COR-L47 (cell line): ENCODE measurements at regions not wholly inside any gene's neighbourhood (a gene's known extent, or its start where the extent isn't known, plus 50 kb on each side); places are given as distances from the start of the nearest gene placed in this dataset.
A peak's percentile ranks its signal among the peaks of the same experiment; 100 is the strongest.
"Not testable (repeated sequence)": the region's sequence is repeated elsewhere in the genome, so short reads cannot be mapped to it uniquely, and the experiment has no call there.

Source experiments
- DNase-seq: peaks from one replicate; lab custom pipeline; 2025; lab: John Stamatoyannopoulos, UW

- no peak for DNase-seq
Measured at GRCh38 chr13:84191139-84191538, 308.9 kb upstream of the SLITRK1 start.

- DNase-seq, result no peak
Measured at GRCh38 chr13:84187626-84188025, 305.4 kb upstream of the SLITRK1 start.

- no peak for DNase-seq
Measured at GRCh38 chr13:84139561-84140158, 257.4 kb upstream of the SLITRK1 start.

GRCh38 chr13:84137292-84137691, 255.0 kb upstream of the SLITRK1 start:
- DNase-seq, result no peak

- no peak for DNase-seq
Measured at GRCh38 chr13:84136582-84136981, 254.3 kb upstream of the SLITRK1 start.

GRCh38 chr13:84132491-84132890, 250.2 kb upstream of the SLITRK1 start:
- no peak for DNase-seq

GRCh38 chr13:84131249-84131648, 249.0 kb upstream of the SLITRK1 start:
- DNase-seq, result no peak

- DNase-seq, result no peak
Measured at GRCh38 chr13:84130495-84131114, 248.3 kb upstream of the SLITRK1 start.

- no peak for DNase-seq
Measured at GRCh38 chr13:84129966-84130365, 247.7 kb upstream of the SLITRK1 start.

- DNase-seq, result no peak
Measured at GRCh38 chr13:84127597-84128128, 245.4 kb upstream of the SLITRK1 start.

GRCh38 chr13:84126671-84127171, 244.4 kb upstream of the SLITRK1 start:
- peak; percentile 65 for DNase-seq

GRCh38 chr13:84121456-84121855, 239.2 kb upstream of the SLITRK1 start:
- peak; percentile 9 for DNase-seq

- no peak for DNase-seq
Measured at GRCh38 chr13:84118839-84119409, 236.7 kb upstream of the SLITRK1 start.

GRCh38 chr13:84098273-84098672, 216.0 kb upstream of the SLITRK1 start:
- no peak for DNase-seq

GRCh38 chr13:84097148-84097547, 214.9 kb upstream of the SLITRK1 start:
- no peak for DNase-seq

- DNase-seq, result no peak
Measured at GRCh38 chr13:84096216-84096615, 213.9 kb upstream of the SLITRK1 start.

- no peak for DNase-seq
Measured at GRCh38 chr13:84088996-84089395, 206.7 kb upstream of the SLITRK1 start.

GRCh38 chr13:84086847-84087162, 204.5 kb upstream of the SLITRK1 start:
- no peak for DNase-seq

- DNase-seq, result not testable (repeated sequence)
Measured at GRCh38 chr13:84086098-84086846, 204.0 kb upstream of the SLITRK1 start.

- no peak for DNase-seq
Measured at GRCh38 chr13:84082462-84082861, 200.2 kb upstream of the SLITRK1 start.

GRCh38 chr13:84080748-84081530, 198.7 kb upstream of the SLITRK1 start:
- no peak for DNase-seq

GRCh38 chr13:84077271-84077670, 195.0 kb upstream of the SLITRK1 start:
- no peak for DNase-seq
